DND-41 (cell line): ENCODE measurements at regions not wholly inside any gene's neighbourhood (a gene's known extent, or its start where the extent isn't known, plus 50 kb on each side); places are given as distances from the start of the nearest gene placed in this dataset.

ENCODE experiments used
- CTCF ChIP-seq: IDR thresholded peaks from 2 replicates; pipeline ENCODE4 v1.5.1; 2012; ENCODE audit warnings: borderline replicate concordance, low read length, moderate library complexity, mild to moderate bottlenecking; ENCODE audit not compliant: poor library complexity, severe bottlenecking; ENCODE audit errors: extremely low read depth
- EZH2 ChIP-seq: IDR thresholded peaks from 3 replicates; pipeline ENCODE4 v1.6.1; 2012; ENCODE audit warnings: borderline replicate concordance, low read depth, mild to moderate bottlenecking, moderate library complexity, low read length, inconsistent platforms; ENCODE audit not compliant: severe bottlenecking

- TF ChIP-seq CTCF = no peak
- TF ChIP-seq EZH2 = no peak
Observed at GRCh38 chr17:33847900-33848299, 407.2 kb upstream of the CCL2 start.
